Fibroblast of skin of left biceps (primary cell): ENCODE measurements at regions not wholly inside any gene's neighbourhood (a gene's known extent, or its start where the extent isn't known, plus 50 kb on each side); places are given as distances from the start of the nearest gene placed in this dataset.
"Not testable (repeated sequence)": the region's sequence is repeated elsewhere in the genome, so short reads cannot be mapped to it uniquely, and the experiment has no call there.

Source experiments
- DNase-seq, 2 experiments: peaks; one replicate each; pipeline ENCODE4 v3.0.0-alpha.2; 2013; ENCODE audit warnings: low read depth in 2 of 2

GRCh38 chr21:10405331-10405730, 116.1 kb upstream of the TPTE start:
- not testable (repeated sequence) for DNase-seq

DNA sequence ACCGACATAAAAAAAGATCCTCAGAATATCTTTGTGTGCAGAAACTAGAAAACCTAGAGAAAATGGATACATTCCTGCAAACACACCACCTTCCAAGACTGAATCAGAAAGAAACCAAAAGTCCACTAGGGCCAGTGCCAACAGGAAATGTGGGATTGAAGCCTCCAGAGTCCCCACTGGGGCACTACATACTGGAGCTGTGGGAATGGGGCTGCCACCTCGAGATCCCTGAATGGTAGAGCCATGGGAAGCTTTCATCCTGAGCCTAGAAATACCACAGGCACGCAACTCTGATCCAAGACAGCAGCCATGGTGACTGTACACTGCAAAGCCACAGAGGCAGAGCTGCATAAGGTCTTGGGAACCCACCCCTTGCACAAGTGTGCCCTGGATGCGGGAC, 111.6 kb upstream of the TPTE start:
- not testable (repeated sequence) for DNase-seq

DNA sequence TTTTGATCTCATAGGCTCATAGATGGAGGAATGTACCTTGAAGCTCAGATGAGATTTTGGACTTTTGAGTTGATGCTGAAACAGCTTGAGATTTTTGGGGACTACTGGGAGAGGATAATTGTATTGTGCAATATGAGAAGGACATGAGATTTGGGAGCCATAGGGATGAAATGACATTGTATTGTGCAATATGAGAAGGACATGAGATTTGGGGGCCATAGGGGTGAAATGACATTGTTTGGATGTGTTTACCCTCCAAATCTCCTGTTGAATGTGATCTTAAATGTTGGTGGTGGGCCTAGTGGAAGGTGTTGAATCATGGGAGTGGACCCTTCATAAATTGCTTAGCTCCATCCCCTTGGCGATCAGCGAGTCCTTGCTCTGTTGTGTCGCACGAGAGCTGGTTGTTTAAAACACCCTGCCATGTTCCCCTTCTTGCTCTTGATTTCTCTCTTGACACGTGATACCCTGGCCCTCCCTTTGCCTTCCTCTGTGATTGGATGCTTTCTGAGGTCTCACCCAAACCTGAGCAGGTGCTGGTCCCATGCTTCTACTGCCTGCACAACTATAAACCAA, 110.9 kb upstream of the TPTE start:
- not testable (repeated sequence) for DNase-seq

GRCh38 chr21:10411776-10412526, 109.4 kb upstream of the TPTE start:
- DNase-seq, result not testable (repeated sequence)

DNA sequence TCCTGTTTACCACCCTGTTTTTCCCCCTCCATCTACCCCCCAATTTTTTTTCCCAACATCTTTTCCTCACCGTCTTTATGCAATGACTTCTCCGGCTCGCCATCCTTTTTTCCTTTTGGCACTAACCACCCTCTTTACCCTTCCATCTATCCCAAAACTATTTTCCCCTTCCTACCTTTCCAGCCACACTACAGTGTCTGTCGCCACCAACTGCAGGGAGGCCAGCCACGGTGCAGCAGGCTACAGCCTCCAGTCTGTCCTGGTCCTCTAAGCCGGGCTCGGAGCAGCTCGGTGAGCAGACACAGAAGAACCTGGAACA, 108.5 kb upstream of the TPTE start:
- not testable (repeated sequence) for DNase-seq

DNA sequence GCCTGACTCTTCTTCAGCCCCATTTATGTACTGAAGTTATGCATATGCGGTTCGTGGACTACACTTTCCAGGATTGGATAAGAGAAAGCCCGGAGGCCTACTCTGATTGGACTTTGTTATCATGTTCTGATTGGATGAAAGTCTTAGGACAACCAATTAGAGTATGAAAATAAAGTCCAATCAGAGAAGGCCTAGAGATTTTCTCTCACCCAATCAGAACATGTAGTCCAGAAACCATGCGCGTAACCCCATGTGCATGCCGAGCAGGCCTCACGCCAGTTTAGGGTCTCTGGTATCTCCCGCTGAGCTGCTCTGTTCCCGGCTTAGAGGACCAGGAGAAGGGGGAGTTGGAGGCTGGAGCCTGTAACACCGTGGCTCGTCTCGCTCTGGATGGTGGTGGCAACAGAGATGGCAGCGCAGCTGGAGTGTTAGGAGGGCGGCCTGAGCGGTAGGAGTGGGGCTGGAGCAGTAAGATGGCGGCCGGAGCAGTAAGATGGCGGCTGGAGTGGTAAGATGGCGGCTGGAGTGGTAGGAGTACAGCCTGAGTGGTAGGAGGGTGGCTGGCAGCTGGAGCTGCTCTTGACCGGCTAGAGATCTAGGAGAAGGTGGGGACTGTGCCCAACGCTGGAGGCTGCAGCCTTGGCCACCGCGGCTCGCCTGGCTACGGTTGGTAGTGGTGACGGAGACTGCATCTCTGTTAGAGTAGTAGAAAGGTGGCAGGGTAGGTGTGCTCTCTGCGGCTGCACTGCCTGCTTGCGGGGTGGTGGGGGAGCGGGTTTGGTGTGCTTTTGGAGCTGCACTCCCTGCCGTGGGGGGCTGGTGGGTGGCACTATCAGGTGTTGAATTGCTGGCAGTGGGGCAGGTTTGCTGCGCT, 107.9 kb upstream of the TPTE start:
- DNase-seq, result not testable (repeated sequence)

DNA sequence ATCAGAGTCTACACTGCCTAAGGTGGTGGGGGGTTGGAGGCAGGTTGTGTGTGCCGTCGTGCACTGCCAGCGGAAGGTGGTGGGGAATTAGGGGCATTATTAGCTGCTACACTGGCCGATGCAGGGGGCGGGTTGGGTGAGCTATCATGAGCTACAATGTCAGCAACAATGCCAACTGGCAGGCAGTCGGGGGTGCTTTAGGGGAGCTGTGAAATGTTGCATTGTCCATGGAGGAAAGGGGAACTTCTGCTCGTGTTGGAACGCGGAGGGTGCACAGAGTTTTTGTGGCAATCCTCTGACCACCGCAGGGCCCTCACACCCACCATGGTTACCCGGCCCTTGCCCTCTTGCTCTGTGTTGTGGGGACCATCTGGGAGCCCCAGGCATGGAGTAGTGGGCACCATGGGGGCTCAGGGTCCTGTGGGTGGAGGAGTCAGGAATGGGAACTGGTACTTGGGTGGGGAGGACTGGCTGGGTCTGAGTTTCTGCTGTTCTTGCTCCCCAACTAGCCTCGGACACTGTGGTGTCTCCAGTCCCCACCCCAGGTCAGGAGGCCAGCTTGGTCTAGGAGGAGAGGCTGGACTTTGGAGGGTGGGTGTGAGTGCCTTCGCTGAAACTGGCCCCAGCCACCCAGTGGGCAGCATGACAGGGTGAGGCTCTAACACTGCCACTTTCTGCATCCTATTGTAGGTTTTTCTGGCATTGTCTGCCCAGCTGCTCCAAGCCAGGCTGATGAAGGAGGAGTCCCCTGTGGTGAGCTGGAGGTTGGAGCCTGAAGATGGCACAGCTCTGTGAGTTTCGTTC, 107.1 kb upstream of the TPTE start:
- not testable (repeated sequence) for DNase-seq

DNA sequence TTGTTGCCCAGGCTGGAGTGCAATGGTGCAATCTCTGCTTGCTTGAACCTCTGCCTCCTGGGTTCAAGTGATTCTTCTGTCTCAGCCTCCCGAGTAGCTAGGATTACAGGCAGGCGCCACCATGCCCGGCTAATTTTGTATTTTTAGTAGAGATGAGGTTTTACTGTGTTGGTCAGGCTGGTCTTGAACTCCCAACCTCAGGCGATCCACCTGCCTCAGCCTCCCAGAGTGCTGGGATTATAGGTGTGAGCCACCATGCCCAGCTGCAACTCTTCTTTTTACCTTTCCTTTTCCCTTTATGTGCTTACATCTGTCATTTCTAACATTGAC, 106.5 kb upstream of the TPTE start:
- DNase-seq, result not testable (repeated sequence)

DNA sequence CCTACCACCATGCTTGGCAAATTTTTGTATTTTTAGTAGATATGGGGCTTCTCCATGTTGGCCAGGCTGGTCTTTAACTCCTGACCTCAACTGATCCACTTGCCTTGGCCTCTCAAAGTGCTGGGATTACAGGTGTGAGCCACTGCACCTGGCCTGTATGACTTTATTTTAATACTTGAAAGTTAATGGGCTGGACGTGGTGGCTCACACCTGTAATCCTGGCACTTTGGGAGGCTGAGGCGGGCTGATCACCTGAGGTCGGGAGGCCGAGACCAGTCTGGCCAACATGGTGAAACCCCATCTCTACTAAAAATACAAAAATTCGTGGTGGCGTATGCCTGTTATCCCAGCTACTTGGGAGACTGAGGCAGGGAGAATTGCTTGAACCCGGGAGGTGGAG, 105.9 kb upstream of the TPTE start:
- DNase-seq, result not testable (repeated sequence)

GRCh38 chr21:10415859-10416258, 105.5 kb upstream of the TPTE start:
- not testable (repeated sequence) for DNase-seq

GRCh38 chr21:10416691-10417447, 104.5 kb upstream of the TPTE start:
- not testable (repeated sequence) for DNase-seq

DNA sequence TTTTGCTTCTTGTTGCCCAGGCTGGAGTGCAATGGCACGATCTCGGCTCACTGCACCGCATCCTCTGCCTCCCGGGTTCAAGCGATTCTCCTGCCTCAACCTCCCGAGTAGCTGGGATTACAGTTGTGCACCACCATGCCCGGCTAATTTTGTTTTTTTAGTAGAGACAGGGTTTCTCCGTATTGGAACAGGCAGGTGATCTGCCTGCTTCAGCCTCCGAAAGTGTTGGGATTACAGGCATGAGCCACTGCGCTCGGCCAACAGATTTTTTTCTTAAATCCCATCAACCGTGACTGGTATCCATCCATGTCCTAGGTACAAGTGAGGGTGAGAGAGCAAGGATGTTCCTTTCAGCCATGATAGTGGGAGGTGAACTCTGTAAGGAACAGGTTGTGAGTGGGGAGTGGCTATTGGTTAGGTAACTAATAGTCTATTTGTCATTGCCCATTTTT, 103.8 kb upstream of the TPTE start:
- not testable (repeated sequence) for DNase-seq

GRCh38 chr21:10418250-10419048, 102.9 kb upstream of the TPTE start:
- DNase-seq, result not testable (repeated sequence)

GRCh38 chr21:10421199-10421598, 100.2 kb upstream of the TPTE start:
- not testable (repeated sequence) for DNase-seq

- not testable (repeated sequence) for DNase-seq
Observed at GRCh38 chr21:10421601-10422000, 99.8 kb upstream of the TPTE start.

- not testable (repeated sequence) for DNase-seq
Observed at GRCh38 chr21:10424097-10424886, 97.1 kb upstream of the TPTE start.

DNA sequence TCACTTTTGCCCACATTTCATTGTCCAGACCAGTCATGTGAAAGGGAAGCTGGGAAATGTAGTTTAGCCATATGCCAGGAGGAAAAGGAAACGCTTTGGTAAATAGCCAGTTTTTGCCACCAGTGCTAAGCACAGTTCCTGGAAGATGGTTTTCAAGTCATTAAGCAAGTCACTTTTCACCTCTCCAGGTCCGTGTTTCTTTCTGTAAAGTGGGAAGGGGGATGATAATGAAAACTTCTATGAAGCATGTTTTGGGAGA, 96.6 kb upstream of the TPTE start:
- DNase-seq, result not testable (repeated sequence)

DNA sequence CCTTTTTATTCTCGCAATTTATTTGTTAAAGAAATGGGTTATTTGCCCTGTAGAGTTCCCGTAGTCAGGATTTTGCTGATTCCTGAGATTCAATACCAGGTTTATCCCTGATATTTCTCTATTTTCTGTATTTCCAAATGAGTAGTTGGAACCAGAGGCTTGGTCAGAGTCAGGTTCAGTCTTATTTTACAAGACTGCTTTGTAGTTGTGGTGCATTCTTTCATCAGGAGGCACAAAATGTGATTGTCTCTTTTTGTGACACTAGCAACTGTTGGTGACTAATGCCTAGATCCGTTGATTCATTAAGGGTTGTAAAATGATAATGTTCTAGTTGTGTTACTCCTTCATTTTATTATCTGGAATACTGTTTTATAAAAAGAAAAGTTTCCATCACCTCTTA, 95.5 kb upstream of the TPTE start:
- no peak for DNase-seq

DNA sequence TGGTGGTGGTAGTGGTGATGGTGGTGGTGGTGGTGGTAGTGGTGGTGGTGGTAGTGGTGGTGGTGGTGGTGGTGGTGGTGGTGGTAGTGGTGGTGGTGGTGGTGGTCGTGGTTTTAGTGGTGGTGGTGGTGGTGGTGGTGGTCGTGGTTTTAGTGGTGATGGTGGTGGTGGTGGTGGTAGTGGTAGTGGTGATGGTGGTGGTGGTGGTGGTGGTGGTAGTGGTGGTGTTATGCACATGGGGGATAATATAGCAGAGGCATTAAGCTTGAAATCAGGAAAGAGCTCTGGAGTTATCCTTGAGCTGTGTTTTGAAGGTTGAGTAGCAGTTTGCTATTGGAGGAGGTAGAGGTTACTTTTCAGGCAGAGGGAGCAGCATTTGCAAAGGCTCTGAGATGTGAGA, 94.6 kb upstream of the TPTE start:
- not testable (repeated sequence) for DNase-seq

DNA sequence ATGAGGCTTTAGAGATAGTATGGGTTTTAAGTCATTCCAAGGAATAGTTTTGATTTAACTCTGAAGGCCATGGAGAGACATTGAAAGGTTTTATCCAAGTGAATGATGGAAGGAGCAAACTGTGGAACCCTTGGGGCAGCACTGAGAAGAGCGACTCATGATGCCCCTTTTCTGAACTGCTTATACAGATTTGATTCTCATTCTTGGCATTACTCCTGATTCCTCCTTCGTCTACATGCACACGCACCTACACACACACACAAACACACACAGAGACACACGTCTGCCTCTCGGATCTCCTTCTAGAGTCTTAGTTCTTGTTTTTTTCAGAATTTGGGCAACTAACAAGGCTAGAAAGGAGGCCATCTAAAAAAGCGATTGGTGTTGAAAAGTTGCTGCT, 94.1 kb upstream of the TPTE start:
- not testable (repeated sequence) for DNase-seq
